Fibroblast of the aortic adventitia (primary cell): ENCODE measurements at regions not wholly inside any gene's neighbourhood (a gene's known extent, or its start where the extent isn't known, plus 50 kb on each side); places are given as distances from the start of the nearest gene placed in this dataset.
"Not testable (repeated sequence)": the region's sequence is repeated elsewhere in the genome, so short reads cannot be mapped to it uniquely, and the experiment has no call there.

Source experiments
- DNase-seq: peaks from one replicate; pipeline ENCODE4 v3.0.0-alpha.2; 2010; ENCODE audit warnings: low read depth
- H3K4me3 ChIP-seq: 2 replicates; pipeline ENCODE4 v1.5.1; 2011; ENCODE audit warnings: low read depth, mild to moderate bottlenecking, control low read depth, low read length, moderate library complexity
- CTCF ChIP-seq: IDR thresholded peaks from 2 replicates; pipeline ENCODE4 v1.5.1; 2011; ENCODE audit warnings: mild to moderate bottlenecking, low read length, control low read depth, inconsistent platforms; ENCODE audit not compliant: insufficient read depth

- TF ChIP-seq CTCF = no peak
- no peak for DNase-seq
- no peak overlapping the region for H3K4me3 ChIP-seq
Measured at GRCh38 chr17:34739386-34739785, 160.0 kb downstream of the TMEM132E start.

GRCh38 chr17:34737673-34738072, 158.3 kb downstream of the TMEM132E start:
- not testable (repeated sequence) for DNase-seq

GRCh38 chr17:34736611-34737010, 157.2 kb downstream of the TMEM132E start:
- no peak overlapping the region for H3K4me3 ChIP-seq
- TF ChIP-seq CTCF = no peak
- DNase-seq = no peak

More at GRCh38 chr17:34737673-34738072, 158.3 kb downstream of the TMEM132E start:
- not testable (repeated sequence) for H3K4me3 ChIP-seq

GRCh38 chr17:34733333-34733732, 154.0 kb downstream of the TMEM132E start:
- no peak for TF ChIP-seq CTCF
- H3K4me3 ChIP-seq = no peak overlapping the region
- DNase-seq = no peak

- H3K4me3 ChIP-seq = no peak overlapping the region
Measured at GRCh38 chr17:34730816-34731215, 151.4 kb downstream of the TMEM132E start.

GRCh38 chr17:34728771-34729310, 149.5 kb downstream of the TMEM132E start:
- no peak for TF ChIP-seq CTCF
- DNase-seq = no peak
- H3K4me3 ChIP-seq = no peak overlapping the region

More at GRCh38 chr17:34730816-34731215, 151.4 kb downstream of the TMEM132E start:
- no peak for DNase-seq
- no peak for TF ChIP-seq CTCF

- TF ChIP-seq CTCF = no peak
- no peak for DNase-seq
- H3K4me3 ChIP-seq = no peak overlapping the region
Measured at GRCh38 chr17:34727601-34728000, 148.2 kb downstream of the TMEM132E start.
